Thyroid gland (tissue), 4 donors: ENCODE measurements at regions not wholly inside any gene's neighbourhood (a gene's known extent, or its start where the extent isn't known, plus 50 kb on each side); places are given as distances from the start of the nearest gene placed in this dataset.

Source experiments
- CTCF ChIP-seq, 6 experiments: fragments of 200-600 bp in 3 of 6; fragments of 450-650 bp in 3 of 6; sonication (generic) in 3 of 6; IDR thresholded peaks; one replicate each; pipeline ENCODE4 v1.5.1; 2016 to 2019; ENCODE audit warnings: antibody characterized with exemption in 6 of 6, mild to moderate bottlenecking in 2 of 6, inconsistent platforms in 1 of 6, moderate library complexity in 1 of 6
- POLR2A ChIP-seq, 2 donors: fragments of 450-650 bp; IDR thresholded peaks; one replicate each; pipeline ENCODE4 v1.6.1; 2017; ENCODE audit warnings: antibody characterized with exemption in 2 of 2, mild to moderate bottlenecking in 2 of 2, moderate library complexity in 1 of 2

- TF ChIP-seq CTCF (IDR thresholded peaks at IDR 0.05), result no peak
- no peak for TF ChIP-seq POLR2A (IDR thresholded peaks at IDR 0.05)
Observed at GRCh38 chr9:8070779-8071444, 271.3 kb upstream of the DMAC1 start.
